GM12892 (cell line): ENCODE measurements at regions not wholly inside any gene's neighbourhood (a gene's known extent, or its start where the extent isn't known, plus 50 kb on each side); places are given as distances from the start of the nearest gene placed in this dataset.

Experiments used
- POLR2AphosphoS5 ChIP-seq: IDR thresholded peaks from 2 replicates; pipeline ENCODE4 v1.6.1; 2011; ENCODE audit warnings: low read depth, low read length, control low read depth
- TAF1 ChIP-seq: IDR thresholded peaks from 2 replicates; pipeline ENCODE4 v1.6.1; 2011; ENCODE audit warnings: low read depth, mild to moderate bottlenecking, control low read depth, low read length, borderline replicate concordance

GRCh38 chr3:117912352-117912751 lies 1122.3 kb downstream of the IGSF11 start:
- TF ChIP-seq POLR2AphosphoS5 = no peak
- no peak for TF ChIP-seq TAF1
